ENCODE measurements at regions not wholly inside any gene's neighbourhood (a gene's known extent, or its start where the extent isn't known, plus 50 kb on each side); places are given as distances from the start of the nearest gene placed in this dataset.

DNA sequence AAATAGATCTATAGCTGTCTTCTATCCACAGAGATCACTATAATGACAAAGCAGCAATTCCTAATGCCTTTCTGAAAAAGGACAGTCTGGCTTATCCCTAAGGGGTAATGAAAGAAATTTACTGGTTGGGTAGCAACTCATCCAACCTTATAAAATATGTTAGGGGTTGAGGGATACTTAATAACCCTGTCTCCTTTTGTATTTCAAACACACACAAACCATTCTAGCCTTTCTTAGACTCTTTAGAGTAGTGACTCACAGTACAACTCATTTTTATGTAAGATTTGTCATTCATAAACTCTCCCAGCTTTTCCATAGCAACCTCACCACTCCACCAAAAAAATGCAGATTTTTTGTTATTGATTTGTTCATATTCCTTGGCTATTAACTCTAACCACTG is 167.9 kb downstream of the FSCB start:
- no peak for TF ChIP-seq POLR2A (IDR thresholded peaks at IDR 0.05)
- TF ChIP-seq, protein P1, sequence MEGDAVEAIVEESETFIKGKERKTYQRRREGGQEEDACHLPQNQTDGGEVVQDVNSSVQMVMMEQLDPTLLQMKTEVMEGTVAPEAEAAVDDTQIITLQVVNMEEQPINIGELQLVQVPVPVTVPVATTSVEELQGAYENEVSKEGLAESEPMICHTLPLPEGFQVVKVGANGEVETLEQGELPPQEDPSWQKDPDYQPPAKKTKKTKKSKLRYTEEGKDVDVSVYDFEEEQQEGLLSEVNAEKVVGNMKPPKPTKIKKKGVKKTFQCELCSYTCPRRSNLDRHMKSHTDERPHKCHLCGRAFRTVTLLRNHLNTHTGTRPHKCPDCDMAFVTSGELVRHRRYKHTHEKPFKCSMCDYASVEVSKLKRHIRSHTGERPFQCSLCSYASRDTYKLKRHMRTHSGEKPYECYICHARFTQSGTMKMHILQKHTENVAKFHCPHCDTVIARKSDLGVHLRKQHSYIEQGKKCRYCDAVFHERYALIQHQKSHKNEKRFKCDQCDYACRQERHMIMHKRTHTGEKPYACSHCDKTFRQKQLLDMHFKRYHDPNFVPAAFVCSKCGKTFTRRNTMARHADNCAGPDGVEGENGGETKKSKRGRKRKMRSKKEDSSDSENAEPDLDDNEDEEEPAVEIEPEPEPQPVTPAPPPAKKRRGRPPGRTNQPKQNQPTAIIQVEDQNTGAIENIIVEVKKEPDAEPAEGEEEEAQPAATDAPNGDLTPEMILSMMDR (IDR thresholded peaks at IDR 0.05) = no peak
